ENCODE measurements at regions not wholly inside any gene's neighbourhood (a gene's known extent, or its start where the extent isn't known, plus 50 kb on each side); places are given as distances from the start of the nearest gene placed in this dataset.

GRCh38 chr14:86852530-86852929 lies 1140.5 kb downstream of the GALC start:
- no peaks in the 10 kb centered on the region for H4K20me1 ChIP-seq (ENCODE audit: insufficient read depth, poor library complexity, severe bottlenecking)
- WGBS (ENCODE audit: low lambda C conversion rate, missing lambda C conversion rate) = 56% methylated on average over 5 of the region's 5 CpGs
- H3K4me2 ChIP-seq = no peak overlapping the region
- no peaks in the 10 kb centered on the region for H3K27me3 ChIP-seq
- H3K9me3 ChIP-seq (ENCODE audit: low read depth) = no peaks in the 10 kb centered on the region
- no peaks in the 10 kb centered on the region for H3K9me2 ChIP-seq (replicated peaks; ENCODE audit: insufficient read depth)
- H3K27ac ChIP-seq = no peak overlapping the region
- no peaks in the 10 kb centered on the region for H3K4me1 ChIP-seq (ENCODE audit: insufficient read depth)
- no peaks in the 10 kb centered on the region for H3K36me3 ChIP-seq (replicated peaks; ENCODE audit: insufficient read depth, low read depth)
- no peak overlapping the region for H2AFZ ChIP-seq
- TF ChIP-seq EZH2phosphoT487 (IDR thresholded peaks at IDR 0.05; ENCODE audit: low read depth, severe bottlenecking, unreplicated experiment) (no peak), EZH2 (IDR thresholded peaks at IDR 0.05; ENCODE audit: borderline replicate concordance) (no peak)
- TF ChIP-seq, protein P1, sequence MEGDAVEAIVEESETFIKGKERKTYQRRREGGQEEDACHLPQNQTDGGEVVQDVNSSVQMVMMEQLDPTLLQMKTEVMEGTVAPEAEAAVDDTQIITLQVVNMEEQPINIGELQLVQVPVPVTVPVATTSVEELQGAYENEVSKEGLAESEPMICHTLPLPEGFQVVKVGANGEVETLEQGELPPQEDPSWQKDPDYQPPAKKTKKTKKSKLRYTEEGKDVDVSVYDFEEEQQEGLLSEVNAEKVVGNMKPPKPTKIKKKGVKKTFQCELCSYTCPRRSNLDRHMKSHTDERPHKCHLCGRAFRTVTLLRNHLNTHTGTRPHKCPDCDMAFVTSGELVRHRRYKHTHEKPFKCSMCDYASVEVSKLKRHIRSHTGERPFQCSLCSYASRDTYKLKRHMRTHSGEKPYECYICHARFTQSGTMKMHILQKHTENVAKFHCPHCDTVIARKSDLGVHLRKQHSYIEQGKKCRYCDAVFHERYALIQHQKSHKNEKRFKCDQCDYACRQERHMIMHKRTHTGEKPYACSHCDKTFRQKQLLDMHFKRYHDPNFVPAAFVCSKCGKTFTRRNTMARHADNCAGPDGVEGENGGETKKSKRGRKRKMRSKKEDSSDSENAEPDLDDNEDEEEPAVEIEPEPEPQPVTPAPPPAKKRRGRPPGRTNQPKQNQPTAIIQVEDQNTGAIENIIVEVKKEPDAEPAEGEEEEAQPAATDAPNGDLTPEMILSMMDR (IDR thresholded peaks at IDR 0.05; ENCODE audit: poor library complexity) = no peak
- DNase-seq (ENCODE audit: low spot score) = no peak
- no peak overlapping the region for H3K4me3 ChIP-seq
- H3K79me2 ChIP-seq = no peaks in the 10 kb centered on the region

DNA sequence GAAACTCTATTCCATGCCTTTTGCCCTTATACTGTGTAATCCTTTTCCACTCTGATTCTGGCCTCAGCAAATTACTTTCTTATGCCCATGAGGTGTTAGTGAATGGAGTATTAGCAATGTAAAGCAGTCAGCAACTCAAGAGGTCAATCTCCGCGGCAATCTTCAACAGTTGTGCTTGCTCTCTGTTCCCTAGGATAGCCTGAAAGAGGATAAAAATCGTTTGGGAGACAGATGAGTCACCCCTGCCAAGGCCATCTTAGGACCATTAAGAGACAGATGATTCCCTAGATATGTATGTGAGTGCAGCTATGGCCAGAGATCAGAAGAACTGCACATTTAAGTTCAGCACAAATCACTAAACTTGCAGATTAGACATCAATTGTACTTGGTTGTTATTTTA lies 1145.8 kb downstream of the GALC start:
- no peak overlapping the region for H3K27ac ChIP-seq
- H3K4me1 ChIP-seq (ENCODE audit: insufficient read depth) = no peaks in the 10 kb centered on the region
- H2AFZ ChIP-seq = no peak overlapping the region
- H3K36me3 ChIP-seq (replicated peaks; ENCODE audit: insufficient read depth, low read depth) = no peaks in the 10 kb centered on the region
- no peaks in the 10 kb centered on the region for H3K9me2 ChIP-seq (replicated peaks; ENCODE audit: insufficient read depth)
- no peaks in the 10 kb centered on the region for H4K20me1 ChIP-seq (ENCODE audit: insufficient read depth, poor library complexity, severe bottlenecking)
- H3K4me3 ChIP-seq = no peak overlapping the region
- no peak for DNase-seq (ENCODE audit: low spot score)
- no peaks in the 10 kb centered on the region for H3K9me3 ChIP-seq (ENCODE audit: low read depth)
- H3K27me3 ChIP-seq = no peaks in the 10 kb centered on the region
- 63% methylated on average over 3 of the region's 3 CpGs for WGBS (ENCODE audit: low lambda C conversion rate, missing lambda C conversion rate)
- H3K79me2 ChIP-seq = no peaks in the 10 kb centered on the region
- TF ChIP-seq, protein P1 (IDR thresholded peaks at IDR 0.05; ENCODE audit: poor library complexity) = no peak
- no peak for TF ChIP-seq EZH2 (IDR thresholded peaks at IDR 0.05; ENCODE audit: borderline replicate concordance)
- no peak for TF ChIP-seq EZH2phosphoT487 (IDR thresholded peaks at IDR 0.05; ENCODE audit: low read depth, severe bottlenecking, unreplicated experiment)
- no peak overlapping the region for H3K4me2 ChIP-seq

DNA sequence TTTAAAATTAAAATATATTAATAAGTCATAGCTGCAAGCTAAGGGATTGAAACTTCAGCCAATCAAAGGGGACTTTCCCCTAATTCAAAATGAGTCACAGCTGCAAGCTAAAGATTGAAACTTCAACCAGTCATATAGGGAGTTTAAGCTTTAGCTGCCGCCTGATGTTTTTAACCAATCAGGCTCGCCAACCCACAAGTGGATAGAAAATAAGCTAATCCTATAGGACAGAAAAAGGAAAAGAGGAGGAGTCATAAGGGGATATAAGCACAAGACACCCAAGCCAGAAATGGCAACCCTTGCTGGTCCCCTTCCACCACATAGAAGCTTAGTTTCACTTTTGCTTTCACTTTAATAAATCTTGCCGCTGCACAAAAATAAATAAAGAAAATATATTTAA lies 1154.6 kb downstream of the GALC start:
- Histone ChIP-seq H3K4me3 (no peak overlapping the region), H3K4me1 (ENCODE audit: insufficient read depth) (no peaks in the 10 kb centered on the region), H3K4me2 (no peak overlapping the region), H3K27ac (no peak overlapping the region), H2AFZ (no peak overlapping the region), H3K27me3 (no peaks in the 10 kb centered on the region), H4K20me1 (ENCODE audit: insufficient read depth, poor library complexity, severe bottlenecking) (no peaks in the 10 kb centered on the region), H3K9me3 (ENCODE audit: low read depth) (no peaks in the 10 kb centered on the region), H3K79me2 (no peaks in the 10 kb centered on the region), H3K36me3 (replicated peaks; ENCODE audit: insufficient read depth, low read depth) (no peaks in the 10 kb centered on the region), H3K9me2 (replicated peaks; ENCODE audit: insufficient read depth) (no peaks in the 10 kb centered on the region)
- no peak for DNase-seq (ENCODE audit: low spot score)
- WGBS (ENCODE audit: low lambda C conversion rate, missing lambda C conversion rate) = 96% methylated on average over 3 of the region's 3 CpGs
- no peak for TF ChIP-seq EZH2phosphoT487 (IDR thresholded peaks at IDR 0.05; ENCODE audit: low read depth, severe bottlenecking, unreplicated experiment)
- TF ChIP-seq EZH2 (IDR thresholded peaks at IDR 0.05; ENCODE audit: borderline replicate concordance) = no peak
- TF ChIP-seq, protein P1 (IDR thresholded peaks at IDR 0.05; ENCODE audit: poor library complexity) = no peak

GRCh38 chr14:86826661-86827060 lies 1166.3 kb downstream of the GALC start:
- Histone ChIP-seq H4K20me1 (ENCODE audit: insufficient read depth, poor library complexity, severe bottlenecking) (no peaks in the 10 kb centered on the region), H2AFZ (no peak overlapping the region), H3K79me2 (no peaks in the 10 kb centered on the region), H3K4me1 (ENCODE audit: insufficient read depth) (no peaks in the 10 kb centered on the region), H3K9me3 (ENCODE audit: low read depth) (no peaks in the 10 kb centered on the region), H3K36me3 (replicated peaks; ENCODE audit: insufficient read depth, low read depth) (no peaks in the 10 kb centered on the region), H3K9me2 (replicated peaks; ENCODE audit: insufficient read depth) (no peaks in the 10 kb centered on the region), H3K4me2 (no peak overlapping the region), H3K27me3 (no peaks in the 10 kb centered on the region), H3K27ac (no peak overlapping the region), H3K4me3 (no peak overlapping the region)
- TF ChIP-seq, protein P1 (IDR thresholded peaks at IDR 0.05; ENCODE audit: poor library complexity) = no peak
- TF ChIP-seq EZH2 (IDR thresholded peaks at IDR 0.05; ENCODE audit: borderline replicate concordance) (no peak), EZH2phosphoT487 (IDR thresholded peaks at IDR 0.05; ENCODE audit: low read depth, severe bottlenecking, unreplicated experiment) (no peak)
- DNase-seq (ENCODE audit: low spot score) = no peak
- 73% methylated on average over 1 of the region's 1 CpG for WGBS (ENCODE audit: low lambda C conversion rate, missing lambda C conversion rate)

All from hepatocyte (in vitro differentiated cells).